SK-N-SH (cell line): ENCODE measurements at regions not wholly inside any gene's neighbourhood (a gene's known extent, or its start where the extent isn't known, plus 50 kb on each side); places are given as distances from the start of the nearest gene placed in this dataset.

Experiments used
- CTCF ChIP-seq: fragments of 200-600 bp; sonication (generic); IDR thresholded peaks from 2 replicates; pipeline ENCODE4 v1.6.1; 2017; ENCODE audit warnings: antibody characterized with exemption, mild to moderate bottlenecking, moderate library complexity
- EP300 ChIP-seq, 2 experiments: IDR thresholded peaks; 2 replicates each; pipeline versions ENCODE4 v1.4.0 to v1.6.1; 2012; ENCODE audit warnings: borderline replicate concordance in 1 of 2, low read depth in 1 of 2, low read length in 1 of 2
- GABPA ChIP-seq: IDR thresholded peaks from 2 replicates; pipeline ENCODE4 v1.4.0; 2012; ENCODE audit warnings: low read depth, mild to moderate bottlenecking
- JUND ChIP-seq: IDR thresholded peaks from 2 replicates; pipeline ENCODE4 v1.4.0; 2012
- TAF1 ChIP-seq: IDR thresholded peaks from 2 replicates; pipeline ENCODE4 v1.6.1; 2012; ENCODE audit warnings: low read depth, mild to moderate bottlenecking, low read length, moderate library complexity, borderline replicate concordance

GRCh38 chr10:105837951-105838350 is 1196.9 kb downstream of the SORCS3 start:
- TF ChIP-seq TAF1: no peak
- TF ChIP-seq EP300 (IDR thresholded peaks at IDR 0.05; ENCODE audit: borderline replicate concordance in 1 of 2, low read depth in 1 of 2, low read length in 1 of 2): no peak
- TF ChIP-seq CTCF: no peak
- no peak for TF ChIP-seq JUND
- TF ChIP-seq GABPA: no peak
